Naive thymus-derived CD8-positive, alpha-beta T cell (primary cell): ENCODE measurements at regions not wholly inside any gene's neighbourhood (a gene's known extent, or its start where the extent isn't known, plus 50 kb on each side); places are given as distances from the start of the nearest gene placed in this dataset.
A peak's percentile ranks its signal among the peaks of the same experiment; 100 is the strongest.

Experiments
- ATAC-seq, 2 donors: fragments of 150-1000 bp; cut with Tn5 transposase in 1 of 2; sonication (Bioruptor Pico), chemical (Tn5 transposase) in 1 of 2; 1 replicate in 1 of 2; 2 replicates in 1 of 2; pipeline ENCODE4 v1.10.0; 2021; ENCODE audit warnings: mild to moderate bottlenecking in 2 of 2, moderate library complexity in 2 of 2
- POLR2A ChIA-PET: fragments of 350-600 bp; sonication (Branson Sonifier 250); formaldehyde crosslinking; loops from one replicate; lab custom pipeline; 2021; ENCODE audit warnings: antibody characterized with exemption; lab: Charles Lee
- DNase-seq, 10 donors: peaks; one replicate each; pipeline versions ENCODE4 v3.0.0 to v3.0.0-alpha.2; 2020 to 2022
- H3K27ac Mint-ChIP-seq, 10 donors: one replicate each; pipeline ENCODE4 v1.8.0; 2020 to 2022; ENCODE audit warnings: mild to moderate bottlenecking in 10 of 10, mixed read lengths in 10 of 10, moderate library complexity in 4 of 10, inconsistent platforms in 1 of 10
- H3K27me3 Mint-ChIP-seq, 5 donors: one replicate each; pipeline ENCODE4 v1.8.0; 2021 to 2022; ENCODE audit warnings: mixed read lengths in 5 of 5
- H3K36me3 Mint-ChIP-seq, 3 donors: one replicate each; pipeline ENCODE4 v1.8.0; 2020 to 2022; ENCODE audit warnings: mixed read lengths in 3 of 3, mild to moderate bottlenecking in 2 of 3, inconsistent platforms in 1 of 3
- H3K4me1 Mint-ChIP-seq, 4 donors: one replicate each; pipeline ENCODE4 v1.8.0; 2021 to 2022; ENCODE audit warnings: mixed read lengths in 4 of 4
- H3K4me3 Mint-ChIP-seq, 10 donors: one replicate each; pipeline ENCODE4 v1.8.0; 2020 to 2022; ENCODE audit warnings: mild to moderate bottlenecking in 10 of 10, mixed read lengths in 10 of 10, moderate library complexity in 6 of 10, inconsistent platforms in 1 of 10
- H3K9me3 Mint-ChIP-seq, 9 donors: one replicate each; pipeline ENCODE4 v1.8.0; 2020 to 2022; ENCODE audit warnings: mixed read lengths in 9 of 9, mild to moderate bottlenecking in 3 of 9, inconsistent platforms in 1 of 9, moderate library complexity in 1 of 9

- no peaks in the 10 kb centered on the region for H3K4me1 Mint-ChIP-seq
- POLR2A ChIA-PET = no interaction called here
- H3K4me3 Mint-ChIP-seq = no peak overlapping the region
- no peaks in the 10 kb centered on the region for H3K36me3 Mint-ChIP-seq
- DNase-seq (no peak), ATAC-seq (no peak)
- H3K27me3 Mint-ChIP-seq = no peaks in the 10 kb centered on the region
- H3K9me3 Mint-ChIP-seq = peaks cover 0 to 25% (median 6%) of the 10 kb centered on the region in 9 donors
- no peak overlapping the region for H3K27ac Mint-ChIP-seq
These were observed 1288.6 kb upstream of the CDH2 start for GRCh38 chr18:29465526-29465925.

- ATAC-seq (no peak), DNase-seq (no peak)
- no peaks in the 10 kb centered on the region for H3K27me3 Mint-ChIP-seq
- POLR2A ChIA-PET = no interaction called here
- no peak overlapping the region for H3K27ac Mint-ChIP-seq
- peaks cover 0 to 25% (median 5%) of the 10 kb centered on the region in 9 donors for H3K9me3 Mint-ChIP-seq
- H3K36me3 Mint-ChIP-seq = no peaks in the 10 kb centered on the region
- H3K4me1 Mint-ChIP-seq = no peaks in the 10 kb centered on the region
- H3K4me3 Mint-ChIP-seq = no peak overlapping the region
These were observed 1283.0 kb upstream of the CDH2 start for GRCh38 chr18:29459972-29460371.

DNA sequence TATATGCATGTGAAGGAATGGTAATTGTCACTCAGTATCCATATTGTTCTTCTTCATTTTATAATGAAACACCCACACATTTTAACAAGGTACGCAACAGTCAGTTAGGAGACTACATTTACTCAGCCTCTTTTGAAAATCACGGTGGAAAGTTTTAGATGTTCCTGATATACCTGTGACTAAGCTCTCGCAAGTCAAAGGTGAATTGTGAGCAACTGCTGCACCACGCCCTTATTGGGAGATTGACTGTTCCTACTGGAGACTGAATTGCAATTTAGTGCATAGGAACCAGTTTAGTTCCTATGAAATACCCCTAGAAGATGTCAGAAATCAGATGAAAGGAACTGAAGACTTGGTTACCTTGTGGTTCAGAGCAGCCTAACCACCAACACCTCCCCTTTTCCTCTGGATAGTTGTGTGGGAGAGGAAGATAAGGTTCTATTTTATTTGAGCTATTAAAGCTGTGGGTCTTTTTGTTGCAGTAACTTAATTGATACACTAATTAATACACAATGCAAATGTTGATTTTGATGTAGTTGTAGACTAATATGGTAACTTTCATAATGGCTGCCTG, 1280.5 kb upstream of the CDH2 start:
- ATAC-seq (no peak), DNase-seq (peak in 1 of 10 donors; percentile 43)
- no peaks in the 10 kb centered on the region for H3K36me3 Mint-ChIP-seq
- H3K27ac Mint-ChIP-seq = no peak overlapping the region
- no peaks in the 10 kb centered on the region for H3K27me3 Mint-ChIP-seq
- POLR2A ChIA-PET = no interaction called here
- H3K9me3 Mint-ChIP-seq = peaks cover 0 to 19% (median 5%) of the 10 kb centered on the region in 9 donors
- H3K4me1 Mint-ChIP-seq = no peaks in the 10 kb centered on the region
- H3K4me3 Mint-ChIP-seq = no peak overlapping the region

DNA sequence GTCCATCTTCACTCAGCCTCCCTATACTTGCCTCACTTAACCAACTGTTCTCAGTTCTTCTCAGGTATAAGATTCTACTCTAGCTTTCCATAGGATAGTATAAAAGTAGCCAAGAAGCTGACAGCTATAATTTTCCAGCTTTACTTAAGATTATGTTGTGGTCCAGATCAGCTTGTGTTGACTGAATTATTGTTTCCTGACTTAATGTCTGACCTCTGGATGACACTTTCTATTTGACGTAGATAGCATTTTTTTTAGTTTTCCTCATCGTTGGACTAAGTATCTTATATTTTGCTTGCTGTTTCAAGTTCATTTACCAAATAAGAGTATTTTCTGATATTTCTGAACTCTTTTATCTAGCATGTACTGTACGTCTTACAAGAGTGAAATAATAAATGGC, 1272.5 kb upstream of the CDH2 start:
- no peaks in the 10 kb centered on the region for H3K27me3 Mint-ChIP-seq
- POLR2A ChIA-PET = no interaction called here
- H3K4me3 Mint-ChIP-seq = no peak overlapping the region
- H3K27ac Mint-ChIP-seq = no peak overlapping the region
- peaks cover 0 to 18% (median 8%) of the 10 kb centered on the region in 9 donors for H3K9me3 Mint-ChIP-seq
- no peaks in the 10 kb centered on the region for H3K36me3 Mint-ChIP-seq
- H3K4me1 Mint-ChIP-seq = no peaks in the 10 kb centered on the region
- ATAC-seq = no peak
- DNase-seq = no peak

DNA sequence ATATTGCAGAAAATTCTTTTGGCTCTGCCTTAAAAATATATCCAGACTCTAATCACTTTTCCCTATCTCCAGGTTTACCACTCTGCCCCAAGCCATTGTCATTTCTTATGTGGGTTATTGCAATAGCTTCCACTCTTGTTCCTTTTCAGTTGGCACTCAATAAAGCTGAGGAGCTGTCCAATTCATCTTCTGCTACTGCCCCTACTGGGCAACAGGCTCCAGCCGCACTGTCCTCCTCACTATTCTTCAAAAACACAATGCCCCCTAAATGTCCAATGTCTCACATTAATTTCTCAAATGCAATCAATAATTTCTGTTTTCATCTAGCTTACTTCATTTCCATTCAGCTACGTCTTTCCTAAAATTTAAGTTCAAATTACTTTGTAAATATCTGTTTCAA, 1262.5 kb upstream of the CDH2 start:
- H3K4me3 Mint-ChIP-seq = no peak overlapping the region
- H3K9me3 Mint-ChIP-seq = peaks cover 8 to 27% (median 15%) of the 10 kb centered on the region in 9 donors
- POLR2A ChIA-PET = no interaction called here
- DNase-seq (no peak), ATAC-seq (no peak)
- H3K4me1 Mint-ChIP-seq = no peaks in the 10 kb centered on the region
- peaks cover 0 to 3% (median 0%) of the 10 kb centered on the region in 3 donors for H3K36me3 Mint-ChIP-seq
- H3K27ac Mint-ChIP-seq = no peak overlapping the region
- H3K27me3 Mint-ChIP-seq = no peaks in the 10 kb centered on the region

GRCh38 chr18:29436459-29436858, 1259.5 kb upstream of the CDH2 start:
- ATAC-seq = no peak
- H3K4me1 Mint-ChIP-seq = no peaks in the 10 kb centered on the region
- POLR2A ChIA-PET = no interaction called here
- peaks cover 0 to 3% (median 0%) of the 10 kb centered on the region in 3 donors for H3K36me3 Mint-ChIP-seq
- H3K9me3 Mint-ChIP-seq = peaks cover 9 to 35% (median 20%) of the 10 kb centered on the region in 9 donors
- no peak overlapping the region for H3K4me3 Mint-ChIP-seq
- no peak for DNase-seq
- H3K27ac Mint-ChIP-seq = no peak overlapping the region
- no peaks in the 10 kb centered on the region for H3K27me3 Mint-ChIP-seq

- Mint-ChIP-seq H3K9me3 (peaks cover 4 to 37% (median 15%) of the 10 kb centered on the region in 9 donors), H3K4me3 (no peak overlapping the region), H3K27ac (no peak overlapping the region), H3K36me3 (peaks cover 0 to 3% (median 0%) of the 10 kb centered on the region in 3 donors), H3K4me1 (no peaks in the 10 kb centered on the region), H3K27me3 (no peaks in the 10 kb centered on the region)
- no peak for ATAC-seq
- POLR2A ChIA-PET = no interaction called here
- no peak for DNase-seq
These were observed 1257.7 kb upstream of the CDH2 start for GRCh38 chr18:29434650-29435049.

DNA sequence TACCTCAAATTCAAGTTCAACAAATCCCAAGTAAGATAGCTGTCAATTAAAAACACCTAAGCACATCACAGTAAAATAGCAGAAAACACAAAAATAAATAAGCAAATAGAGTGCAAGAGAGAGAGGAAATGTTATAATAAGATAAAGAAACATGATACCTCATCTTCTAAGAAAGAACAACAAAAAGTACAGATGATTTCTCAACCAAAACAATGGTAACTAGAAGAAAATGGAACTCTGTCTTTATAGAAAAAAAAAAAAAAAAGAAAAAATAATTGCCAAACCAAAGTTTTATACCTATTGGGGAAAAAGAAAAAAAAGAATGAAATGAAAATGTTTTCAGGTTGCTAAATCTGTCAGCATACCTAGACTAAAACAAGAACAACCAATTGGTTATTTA, 1253.5 kb upstream of the CDH2 start:
- no peak for DNase-seq
- Mint-ChIP-seq H3K4me1 (no peaks in the 10 kb centered on the region), H3K27me3 (no peaks in the 10 kb centered on the region), H3K9me3 (peaks cover 0 to 45% (median 16%) of the 10 kb centered on the region in 9 donors), H3K27ac (no peak overlapping the region), H3K36me3 (no peaks in the 10 kb centered on the region), H3K4me3 (no peak overlapping the region)
- no peak for ATAC-seq
- POLR2A ChIA-PET = no interaction called here

GRCh38 chr18:29418136-29418535, 1241.2 kb upstream of the CDH2 start:
- POLR2A ChIA-PET = no interaction called here
- Mint-ChIP-seq H3K27me3 (no peaks in the 10 kb centered on the region), H3K4me3 (no peak overlapping the region), H3K4me1 (no peaks in the 10 kb centered on the region), H3K27ac (no peak overlapping the region), H3K9me3 (peaks cover 7 to 49% (median 16%) of the 10 kb centered on the region in 9 donors), H3K36me3 (no peaks in the 10 kb centered on the region)
- ATAC-seq (no peak), DNase-seq (no peak)

- no peaks in the 10 kb centered on the region for H3K4me1 Mint-ChIP-seq
- H3K9me3 Mint-ChIP-seq = peaks cover 0 to 15% (median 5%) of the 10 kb centered on the region in 9 donors
- no peaks in the 10 kb centered on the region for H3K27me3 Mint-ChIP-seq
- POLR2A ChIA-PET = no interaction called here
- no peak overlapping the region for H3K4me3 Mint-ChIP-seq
- DNase-seq (no peak), ATAC-seq (no peak)
- no peaks in the 10 kb centered on the region for H3K36me3 Mint-ChIP-seq
- H3K27ac Mint-ChIP-seq = no peak overlapping the region
These were observed 1230.1 kb upstream of the CDH2 start for GRCh38 chr18:29406996-29407395.

GRCh38 chr18:29397536-29397935, 1220.6 kb upstream of the CDH2 start:
- Mint-ChIP-seq H3K9me3 (peaks cover 2 to 40% (median 11%) of the 10 kb centered on the region in 9 donors), H3K27ac (no peak overlapping the region), H3K4me1 (no peaks in the 10 kb centered on the region), H3K4me3 (no peak overlapping the region), H3K36me3 (no peaks in the 10 kb centered on the region), H3K27me3 (no peaks in the 10 kb centered on the region)
- DNase-seq (no peak), ATAC-seq (no peak)
- POLR2A ChIA-PET = no interaction called here

DNA sequence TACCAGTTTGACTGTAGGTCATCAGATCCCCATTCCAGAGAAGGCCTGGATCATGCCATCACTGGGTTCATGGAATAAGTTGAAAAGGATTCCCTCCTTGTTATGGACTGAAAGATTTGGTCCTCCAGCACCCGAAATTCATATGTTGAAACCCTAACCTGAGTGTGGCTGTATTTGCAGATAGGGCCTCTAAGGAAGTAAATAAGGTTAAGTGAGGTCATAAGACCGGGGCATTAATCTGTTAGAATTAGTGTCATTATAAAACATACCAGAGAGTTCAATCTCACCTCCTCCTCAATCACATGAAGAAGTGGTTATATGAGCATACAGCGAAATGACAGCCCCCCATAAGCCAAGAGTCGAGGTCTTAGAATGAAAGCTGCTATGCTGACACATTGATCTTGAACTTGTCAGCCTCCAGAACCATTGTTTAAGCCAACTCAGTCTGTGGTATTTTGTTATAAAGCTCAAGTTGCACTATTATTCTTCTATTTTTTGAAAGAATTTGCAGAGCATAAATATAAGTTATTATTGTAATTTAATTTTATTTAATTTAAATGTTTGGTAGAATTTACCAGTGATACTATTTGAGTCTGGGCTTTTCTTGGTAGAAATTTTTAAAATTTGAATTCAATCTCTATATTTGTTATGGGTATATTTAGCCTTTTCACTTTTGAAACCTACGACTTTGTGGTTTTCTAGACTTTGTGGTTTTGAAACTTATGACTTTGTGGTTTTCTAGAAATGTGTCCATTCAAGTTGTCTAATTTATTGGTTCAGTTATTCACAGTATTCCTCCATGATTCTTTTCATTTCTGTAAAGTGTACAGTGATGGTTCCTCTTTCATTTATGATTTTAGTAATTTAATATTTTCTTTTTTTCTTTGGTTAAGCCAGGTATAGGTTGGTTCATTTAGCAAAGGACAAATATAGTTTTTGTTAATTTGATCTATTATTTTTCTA, 1206.7 kb upstream of the CDH2 start:
- peaks cover 3 to 26% (median 13%) of the 10 kb centered on the region in 9 donors for H3K9me3 Mint-ChIP-seq
- DNase-seq (no peak), ATAC-seq (no peak)
- H3K27me3 Mint-ChIP-seq = no peaks in the 10 kb centered on the region
- no peaks in the 10 kb centered on the region for H3K4me1 Mint-ChIP-seq
- no peaks in the 10 kb centered on the region for H3K36me3 Mint-ChIP-seq
- H3K27ac Mint-ChIP-seq = no peak overlapping the region
- POLR2A ChIA-PET = no interaction called here
- H3K4me3 Mint-ChIP-seq = no peak overlapping the region

- ATAC-seq (no peak), DNase-seq (no peak)
- POLR2A ChIA-PET = no interaction called here
- peaks cover 0 to 19% (median 7%) of the 10 kb centered on the region in 9 donors for H3K9me3 Mint-ChIP-seq
- H3K27ac Mint-ChIP-seq = no peak overlapping the region
- H3K4me1 Mint-ChIP-seq = no peaks in the 10 kb centered on the region
- H3K36me3 Mint-ChIP-seq = no peaks in the 10 kb centered on the region
- no peak overlapping the region for H3K4me3 Mint-ChIP-seq
- H3K27me3 Mint-ChIP-seq = no peaks in the 10 kb centered on the region
These were observed 1201.8 kb upstream of the CDH2 start for GRCh38 chr18:29378651-29379136.
